ENCODE measurements at regions not wholly inside any gene's neighbourhood (a gene's known extent, or its start where the extent isn't known, plus 50 kb on each side); places are given as distances from the start of the nearest gene placed in this dataset.

- no peak for TF ChIP-seq CTCF (IDR thresholded peaks at IDR 0.05; ENCODE audit: insufficient read depth, low read length)
- DNase-seq (ENCODE audit: low read depth), result no peak
- no peak overlapping the region for H3K4me3 ChIP-seq (ENCODE audit: low read depth, low read length)
Measured at GRCh38 chr5:145246379-145246778, 588.8 kb downstream of the PRELID2 start.

GRCh38 chr5:145245354-145245753, 589.8 kb downstream of the PRELID2 start:
- TF ChIP-seq CTCF (IDR thresholded peaks at IDR 0.05; ENCODE audit: insufficient read depth, low read length), result no peak
- peak; percentile 79 for DNase-seq (ENCODE audit: low read depth)
- no peak overlapping the region for H3K4me3 ChIP-seq (ENCODE audit: low read depth, low read length)

GRCh38 chr5:145244788-145245187, 590.4 kb downstream of the PRELID2 start:
- no peak overlapping the region for H3K4me3 ChIP-seq (ENCODE audit: low read depth, low read length)
- TF ChIP-seq CTCF (IDR thresholded peaks at IDR 0.05; ENCODE audit: insufficient read depth, low read length), result no peak

GRCh38 chr5:145244251-145244650, 590.9 kb downstream of the PRELID2 start:
- TF ChIP-seq CTCF (IDR thresholded peaks at IDR 0.05; ENCODE audit: insufficient read depth, low read length), result no peak
- no peak overlapping the region for H3K4me3 ChIP-seq (ENCODE audit: low read depth, low read length)
- DNase-seq (ENCODE audit: low read depth), result no peak

More at GRCh38 chr5:145244788-145245187, 590.4 kb downstream of the PRELID2 start:
- DNase-seq (ENCODE audit: low read depth), result peak; percentile 68

- TF ChIP-seq CTCF (IDR thresholded peaks at IDR 0.05; ENCODE audit: insufficient read depth, low read length), result no peak
- H3K4me3 ChIP-seq (ENCODE audit: low read depth, low read length), result no peak overlapping the region
- DNase-seq (ENCODE audit: low read depth), result no peak
Measured at GRCh38 chr5:145243016-145243415, 592.1 kb downstream of the PRELID2 start.

GRCh38 chr5:145242551-145242950, 592.6 kb downstream of the PRELID2 start:
- TF ChIP-seq CTCF (IDR thresholded peaks at IDR 0.05; ENCODE audit: insufficient read depth, low read length), result no peak
- no peak for DNase-seq (ENCODE audit: low read depth)
- H3K4me3 ChIP-seq (ENCODE audit: low read depth, low read length), result no peak overlapping the region

- no peak overlapping the region for H3K4me3 ChIP-seq (ENCODE audit: low read depth, low read length)
- peak; percentile 77 for DNase-seq (ENCODE audit: low read depth)
- peak; percentile 69 for TF ChIP-seq CTCF (IDR thresholded peaks at IDR 0.05; ENCODE audit: insufficient read depth, low read length)
Measured at GRCh38 chr5:145237843-145238242, 597.3 kb downstream of the PRELID2 start.
